CD14-positive monocyte (primary cell): ENCODE measurements at regions not wholly inside any gene's neighbourhood (a gene's known extent, or its start where the extent isn't known, plus 50 kb on each side); places are given as distances from the start of the nearest gene placed in this dataset.

Experiments
- DNase-seq, 3 donors: peaks; one replicate each; pipeline ENCODE4 v3.0.0-alpha.2; 2011 to 2022
- H2AFZ ChIP-seq: 2 replicates; pipeline ENCODE4 v1.6.0; 2012; ENCODE audit warnings: mild to moderate bottlenecking, low read depth, low read length, inconsistent platforms; ENCODE audit not compliant: insufficient read depth, poor library complexity, severe bottlenecking
- H3K27ac ChIP-seq, 2 donors: 1 replicate in 1 of 2; 2 replicates in 1 of 2; pipeline ENCODE4 v1.5.1; 2012 to 2013; ENCODE audit warnings: low read length in 2 of 2, control low read depth in 1 of 2, inconsistent platforms in 1 of 2, low read depth in 1 of 2, mild to moderate bottlenecking in 1 of 2
- H3K27me3 ChIP-seq, 2 donors: one replicate each; pipeline versions ENCODE4 v1.6.0 to v1.6.1; 2011 to 2013; ENCODE audit warnings: low read length in 2 of 2; ENCODE audit not compliant: control insufficient read depth in 2 of 2, insufficient read depth in 2 of 2
- H3K36me3 ChIP-seq, 2 donors: replicated peaks in 1 of 2; 1 replicate in 1 of 2; 2 replicates in 1 of 2; pipeline versions ENCODE4 v1.5.1 to v1.6.1; 2012 to 2013; ENCODE audit warnings: low read length in 2 of 2, control low read depth in 1 of 2, inconsistent platforms in 1 of 2, mild to moderate bottlenecking in 1 of 2; ENCODE audit not compliant: insufficient read depth in 2 of 2, control insufficient read depth in 1 of 2
- H3K4me1 ChIP-seq, 2 donors: 1 replicate in 1 of 2; 2 replicates in 1 of 2; pipeline versions ENCODE4 v1.5.1 to v1.6.1; 2012 to 2013; ENCODE audit warnings: low read length in 2 of 2, control low read depth in 1 of 2, inconsistent platforms in 1 of 2, mild to moderate bottlenecking in 1 of 2, moderate library complexity in 1 of 2; ENCODE audit not compliant: insufficient read depth in 2 of 2, control insufficient read depth in 1 of 2
- H3K4me2 ChIP-seq: replicated peaks from 2 replicates; pipeline ENCODE3; 2012; ENCODE audit warnings: low read length, moderate library complexity, mild to moderate bottlenecking; ENCODE audit not compliant: poor library complexity, severe bottlenecking; ENCODE audit errors: extremely low read depth
- H3K4me3 ChIP-seq, 3 experiments: fragments of 200-600 bp in 1 of 3; sonication (generic) in 1 of 3; replicated peaks in 1 of 3; 1 replicate in 2 of 3; 2 replicates in 1 of 3; pipeline ENCODE4 v1.5.1; 2011 to 2013; ENCODE audit warnings: low read length in 3 of 3, mild to moderate bottlenecking in 3 of 3, control low read depth in 2 of 3, low read depth in 2 of 3, inconsistent platforms in 1 of 3, moderate library complexity in 1 of 3
- H3K79me2 ChIP-seq: 2 replicates; pipeline ENCODE4 v1.6.0; 2012; ENCODE audit warnings: mild to moderate bottlenecking, control low read depth, inconsistent platforms, low read length, moderate library complexity; ENCODE audit not compliant: insufficient read depth
- H3K9ac ChIP-seq: 2 replicates; pipeline ENCODE4 v1.6.0; 2017; ENCODE audit warnings: low read length, mild to moderate bottlenecking; ENCODE audit not compliant: insufficient read depth, poor library complexity, severe bottlenecking
- H3K9me3 ChIP-seq, 2 donors: replicated peaks in 1 of 2; 1 replicate in 1 of 2; 2 replicates in 1 of 2; pipeline versions ENCODE4 v1.5.1 to v1.6.1; 2012 to 2013; ENCODE audit warnings: low read length in 2 of 2, control low read depth in 1 of 2; ENCODE audit not compliant: control insufficient read depth in 1 of 2, insufficient read depth in 1 of 2
- H4K20me1 ChIP-seq: 2 replicates; pipeline ENCODE4 v1.6.0; 2012; ENCODE audit warnings: mild to moderate bottlenecking, low read length, control low read depth, moderate library complexity; ENCODE audit not compliant: insufficient read depth
- H3K27ac Mint-ChIP-seq, 7 donors: one replicate each; pipeline ENCODE4 v1.8.0; 2020; ENCODE audit warnings: mild to moderate bottlenecking in 7 of 7, mixed read lengths in 7 of 7, moderate library complexity in 6 of 7, inconsistent platforms in 2 of 7
- H3K27me3 Mint-ChIP-seq, 3 donors: one replicate each; pipeline ENCODE4 v1.8.0; 2021 to 2022; ENCODE audit warnings: low read depth in 3 of 3, mild to moderate bottlenecking in 3 of 3, mixed read lengths in 3 of 3, moderate library complexity in 3 of 3, inconsistent platforms in 1 of 3
- H3K36me3 Mint-ChIP-seq, 2 donors: one replicate each; pipeline ENCODE4 v1.8.0; 2020; ENCODE audit warnings: mixed read lengths in 2 of 2, inconsistent platforms in 1 of 2, mild to moderate bottlenecking in 1 of 2
- H3K4me1 Mint-ChIP-seq: one replicate; pipeline ENCODE4 v1.8.0; 2020; ENCODE audit warnings: mild to moderate bottlenecking, mixed read lengths
- H3K4me3 Mint-ChIP-seq, 2 donors: one replicate each; pipeline ENCODE4 v1.8.0; 2020; ENCODE audit warnings: mild to moderate bottlenecking in 2 of 2, mixed read lengths in 2 of 2, moderate library complexity in 1 of 2
- H3K9me3 Mint-ChIP-seq, 7 donors: one replicate each; pipeline ENCODE4 v1.8.0; 2020 to 2022; ENCODE audit warnings: mixed read lengths in 7 of 7, mild to moderate bottlenecking in 6 of 7, moderate library complexity in 6 of 7, inconsistent platforms in 2 of 7
- WGBS: methylation state at CpG from one replicate; pipeline ENCODE4 v1.1.5; 2013; ENCODE audit warnings: missing lambda C conversion rate; ENCODE audit not compliant: insufficient coverage; 5-methylcytosine and 5-hydroxymethylcytosine counted together
- intact Hi-C, 2 donors: fragments of 100-400 bp; cut with micrococcal nuclease; formaldehyde crosslinking; loops; one replicate each; pipeline versions ENCODE4 v1.15.0 to v1.15.1; 2023
- TF ChIP-seq, protein P1 (sequence below): fragments of 200-600 bp; IDR thresholded peaks from one replicate; pipeline ENCODE4 v1.8.0; 2022; ENCODE audit warnings: antibody characterized with exemption, mild to moderate bottlenecking

GRCh38 chr2:13581471-13581870, 864.7 kb downstream of the TRIB2 start:
- no peaks in the 10 kb centered on the region for H3K4me1 Mint-ChIP-seq

GRCh38 chr2:13583609-13584008, 866.9 kb downstream of the TRIB2 start:
- Histone ChIP-seq H3K4me1 (no peaks in the 10 kb centered on the region), H3K79me2 (no peaks in the 10 kb centered on the region), H3K4me3 (no peak overlapping the region), H4K20me1 (no peaks in the 10 kb centered on the region), H3K27me3 (no peaks in the 10 kb centered on the region), H3K4me2 (no peak overlapping the region), H2AFZ (no peak overlapping the region), H3K27ac (no peak overlapping the region), H3K36me3 (no peaks in the 10 kb centered on the region), H3K9ac (no peak overlapping the region), H3K9me3 (no peaks in the 10 kb centered on the region)
- H3K36me3 Mint-ChIP-seq: no peaks in the 10 kb centered on the region
- peaks cover 0 to 9% (median 0%) of the 10 kb centered on the region in 7 donors for H3K9me3 Mint-ChIP-seq
- no peak overlapping the region for H3K27ac Mint-ChIP-seq
- no peaks in the 10 kb centered on the region for H3K4me1 Mint-ChIP-seq
- intact Hi-C loops: no loop called here
- no peak for DNase-seq
- peaks cover 0 to 2% (median 0%) of the 10 kb centered on the region in 3 donors for H3K27me3 Mint-ChIP-seq
- TF ChIP-seq, protein P1, sequence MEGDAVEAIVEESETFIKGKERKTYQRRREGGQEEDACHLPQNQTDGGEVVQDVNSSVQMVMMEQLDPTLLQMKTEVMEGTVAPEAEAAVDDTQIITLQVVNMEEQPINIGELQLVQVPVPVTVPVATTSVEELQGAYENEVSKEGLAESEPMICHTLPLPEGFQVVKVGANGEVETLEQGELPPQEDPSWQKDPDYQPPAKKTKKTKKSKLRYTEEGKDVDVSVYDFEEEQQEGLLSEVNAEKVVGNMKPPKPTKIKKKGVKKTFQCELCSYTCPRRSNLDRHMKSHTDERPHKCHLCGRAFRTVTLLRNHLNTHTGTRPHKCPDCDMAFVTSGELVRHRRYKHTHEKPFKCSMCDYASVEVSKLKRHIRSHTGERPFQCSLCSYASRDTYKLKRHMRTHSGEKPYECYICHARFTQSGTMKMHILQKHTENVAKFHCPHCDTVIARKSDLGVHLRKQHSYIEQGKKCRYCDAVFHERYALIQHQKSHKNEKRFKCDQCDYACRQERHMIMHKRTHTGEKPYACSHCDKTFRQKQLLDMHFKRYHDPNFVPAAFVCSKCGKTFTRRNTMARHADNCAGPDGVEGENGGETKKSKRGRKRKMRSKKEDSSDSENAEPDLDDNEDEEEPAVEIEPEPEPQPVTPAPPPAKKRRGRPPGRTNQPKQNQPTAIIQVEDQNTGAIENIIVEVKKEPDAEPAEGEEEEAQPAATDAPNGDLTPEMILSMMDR: no peak
- no peak overlapping the region for H3K4me3 Mint-ChIP-seq

More at GRCh38 chr2:13581471-13581870, 864.7 kb downstream of the TRIB2 start:
- H3K4me3 ChIP-seq: no peak overlapping the region
- no peaks in the 10 kb centered on the region for H3K4me1 ChIP-seq
- no peak overlapping the region for H3K27ac ChIP-seq
- no peaks in the 10 kb centered on the region for H3K79me2 ChIP-seq
- no peak for DNase-seq
- H3K9me3 ChIP-seq: no peaks in the 10 kb centered on the region
- intact Hi-C loops: no loop called here
- no peaks in the 10 kb centered on the region for H4K20me1 ChIP-seq
- no peak overlapping the region for H3K9ac ChIP-seq
- TF ChIP-seq, protein P1: no peak
- no peak overlapping the region for H3K27ac Mint-ChIP-seq
- H2AFZ ChIP-seq: no peak overlapping the region
- H3K27me3 ChIP-seq: no peaks in the 10 kb centered on the region
- H3K36me3 ChIP-seq: no peaks in the 10 kb centered on the region
- 92% methylated on average over 6 of the region's 10 CpGs for WGBS
- H3K27me3 Mint-ChIP-seq: peaks cover 0 to 2% (median 0%) of the 10 kb centered on the region in 3 donors
- no peak overlapping the region for H3K4me2 ChIP-seq
- no peak overlapping the region for H3K4me3 Mint-ChIP-seq
- peaks cover 0 to 9% (median 0%) of the 10 kb centered on the region in 7 donors for H3K9me3 Mint-ChIP-seq
- no peaks in the 10 kb centered on the region for H3K36me3 Mint-ChIP-seq
